ENCODE measurements at regions not wholly inside any gene's neighbourhood (a gene's known extent, or its start where the extent isn't known, plus 50 kb on each side); places are given as distances from the start of the nearest gene placed in this dataset.

- Histone ChIP-seq H3K9me3 (ENCODE audit: control extremely low read depth in 1 of 3, control insufficient read depth in 2 of 3, insufficient read depth in 1 of 3, low read length in 2 of 3) (peaks cover 0 to 18% (median 0%) of the 10 kb centered on the region in 3 donors), H3K27me3 (replicated peaks in 1 of 4; ENCODE audit: control extremely low read depth in 1 of 4, control insufficient read depth in 3 of 4, insufficient read depth in 4 of 4, low read length in 3 of 4) (no peaks in the 10 kb centered on the region), H3K36me3 (replicated peaks in 1 of 2; ENCODE audit: control extremely low read depth in 1 of 2, control insufficient read depth in 1 of 2, extremely low read depth in 1 of 2, insufficient read depth in 2 of 2, low read length in 1 of 2) (peaks cover 3 to 74% of the 10 kb centered on the region in 2 experiments), H3K27ac (ENCODE audit: low read length in 2 of 2) (peak overlapping the region; percentile 57 to 94), H3K4me3 (ENCODE audit: control extremely low read depth in 1 of 5, extremely low read depth in 1 of 5, insufficient read depth in 1 of 5, low read depth in 2 of 5, low read length in 4 of 5) (no peak overlapping the region), H3K79me2 (ENCODE audit: control insufficient read depth, insufficient read depth, low read length) (peaks cover 21% of the 10 kb centered on the region), H3K4me2 (replicated peaks; ENCODE audit: low read depth, low read length, poor library complexity, severe bottlenecking) (peak overlapping the region; percentile 2), H4K20me1 (ENCODE audit: control insufficient read depth, insufficient read depth, low read length, poor library complexity, severe bottlenecking) (peaks cover 77% of the 10 kb centered on the region), H3K9ac (ENCODE audit: low read length) (no peak overlapping the region), H2AFZ (ENCODE audit: insufficient read depth, low read depth, low read length, poor library complexity, severe bottlenecking) (no peak overlapping the region), H3K4me1 (ENCODE audit: control insufficient read depth in 2 of 2, insufficient read depth in 2 of 2, low read length in 2 of 2) (peaks cover 4 to 39% of the 10 kb centered on the region in 2 donors)
- WGBS (ENCODE audit: insufficient coverage) = 81% methylated on average over 23 of the region's 27 CpGs
- TF ChIP-seq EZH2 (IDR thresholded peaks at IDR 0.05; ENCODE audit: borderline replicate concordance, insufficient read depth, low read depth, low read length, poor library complexity, severe bottlenecking) = no peak
- peaks cover 59% of the 10 kb centered on the region for H3K4me1 Mint-ChIP-seq
- no peaks in the 10 kb centered on the region for H3K27me3 Mint-ChIP-seq
- no peaks in the 10 kb centered on the region for H3K9me3 Mint-ChIP-seq (ENCODE audit: insufficient read depth)
- peak overlapping the region; percentile 32 for H3K4me3 Mint-ChIP-seq
- POLR2A ChIA-PET = interaction anchor here (0.6 to 2.3 kb wide), 4 partner anchors 8 to 33 kb away, joined by 3 to 11 read pairs (median 3); no protein-coding TSS in a partner anchor
- peak; percentile 3 for ATAC-seq (ENCODE audit: low read depth)
- H3K27ac Mint-ChIP-seq = peak overlapping the region; percentile 89
- CTCF ChIA-PET = interaction anchor here (0.6 kb wide), 1 partner anchor 106 kb away, joined by 3 read pairs; no protein-coding TSS in a partner anchor
- intact Hi-C loops (cut with micrococcal nuclease) = loop anchor here (1.0 to 10.0 kb wide), 2 partner anchors 33 to 166 kb away; no protein-coding TSS in a partner anchor
- DNase-seq = peak; percentile 42
Observed at GRCh38 chr14:105850853-105851581, 324.6 kb downstream of the TMEM121 start.

DNA sequence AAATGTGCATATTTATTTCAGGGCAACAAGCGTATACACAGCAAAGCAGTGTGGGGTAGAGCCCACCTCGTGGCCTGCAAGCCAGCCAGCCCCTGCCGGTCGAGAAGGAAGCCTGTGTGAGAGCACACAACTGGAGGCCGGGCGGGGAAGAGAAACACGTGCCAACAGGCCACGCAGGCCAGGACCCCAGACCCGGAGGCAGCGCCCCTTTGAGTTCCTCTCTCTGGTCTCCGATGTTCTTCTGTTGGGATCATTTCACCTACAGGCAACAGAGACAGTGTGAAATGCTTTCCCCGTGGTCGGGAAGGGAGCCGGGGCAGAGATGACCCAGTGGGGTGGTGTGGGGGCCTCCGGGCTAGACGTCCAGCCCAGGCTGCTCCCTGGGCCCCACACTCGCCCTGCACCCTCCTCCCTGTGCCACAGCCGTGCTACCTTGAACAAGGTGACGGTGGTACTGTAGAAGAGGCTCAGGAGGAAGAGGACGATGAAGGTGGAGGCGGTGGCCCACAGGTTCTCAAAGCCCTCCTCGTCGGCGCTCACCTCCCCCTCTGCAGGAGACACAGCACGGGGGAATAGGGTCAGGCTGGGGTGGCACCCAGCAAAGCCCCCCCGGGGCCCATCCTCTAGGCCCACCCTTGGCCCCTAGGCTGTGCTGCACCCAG lies 325.5 kb downstream of the TMEM121 start:
- H3K4me1 Mint-ChIP-seq = peaks cover 60% of the 10 kb centered on the region
- DNase-seq = peak; percentile 35

More for the DNA sequence above, 325.5 kb downstream of the TMEM121 start:
- peak; percentile 5 for ATAC-seq (ENCODE audit: low read depth)
- H3K27me3 Mint-ChIP-seq = no peaks in the 10 kb centered on the region
- WGBS (ENCODE audit: insufficient coverage) = 73% methylated on average over 17 of the region's 26 CpGs
- Histone ChIP-seq H3K79me2 (ENCODE audit: control insufficient read depth, insufficient read depth, low read length) (peaks cover 25% of the 10 kb centered on the region), H3K4me1 (ENCODE audit: control insufficient read depth in 2 of 2, insufficient read depth in 2 of 2, low read length in 2 of 2) (peaks cover 8 to 47% of the 10 kb centered on the region in 2 donors), H3K27ac (ENCODE audit: low read length in 2 of 2) (peak overlapping the region; percentile 57 to 94), H2AFZ (ENCODE audit: insufficient read depth, low read depth, low read length, poor library complexity, severe bottlenecking) (no peak overlapping the region), H3K9me3 (ENCODE audit: control extremely low read depth in 1 of 3, control insufficient read depth in 2 of 3, insufficient read depth in 1 of 3, low read length in 2 of 3) (peaks cover 0 to 18% (median 0%) of the 10 kb centered on the region in 3 donors), H3K36me3 (replicated peaks in 1 of 2; ENCODE audit: control extremely low read depth in 1 of 2, control insufficient read depth in 1 of 2, extremely low read depth in 1 of 2, insufficient read depth in 2 of 2, low read length in 1 of 2) (peaks cover 3 to 74% of the 10 kb centered on the region in 2 experiments), H4K20me1 (ENCODE audit: control insufficient read depth, insufficient read depth, low read length, poor library complexity, severe bottlenecking) (peaks cover 77% of the 10 kb centered on the region), H3K4me2 (replicated peaks; ENCODE audit: low read depth, low read length, poor library complexity, severe bottlenecking) (peak overlapping the region; percentile 72), H3K27me3 (replicated peaks in 1 of 4; ENCODE audit: control extremely low read depth in 1 of 4, control insufficient read depth in 3 of 4, insufficient read depth in 4 of 4, low read length in 3 of 4) (no peaks in the 10 kb centered on the region), H3K4me3 (ENCODE audit: control extremely low read depth in 1 of 5, extremely low read depth in 1 of 5, insufficient read depth in 1 of 5, low read depth in 2 of 5, low read length in 4 of 5) (no peak overlapping the region), H3K9ac (ENCODE audit: low read length) (no peak overlapping the region)
- ChIA-PET CTCF (no interaction called here), POLR2A (interaction anchor here (0.7 to 2.5 kb wide), 4 partner anchors 9 to 78 kb away, joined by 3 to 12 read pairs (median 4); no protein-coding TSS in a partner anchor)
- TF ChIP-seq, protein P1, sequence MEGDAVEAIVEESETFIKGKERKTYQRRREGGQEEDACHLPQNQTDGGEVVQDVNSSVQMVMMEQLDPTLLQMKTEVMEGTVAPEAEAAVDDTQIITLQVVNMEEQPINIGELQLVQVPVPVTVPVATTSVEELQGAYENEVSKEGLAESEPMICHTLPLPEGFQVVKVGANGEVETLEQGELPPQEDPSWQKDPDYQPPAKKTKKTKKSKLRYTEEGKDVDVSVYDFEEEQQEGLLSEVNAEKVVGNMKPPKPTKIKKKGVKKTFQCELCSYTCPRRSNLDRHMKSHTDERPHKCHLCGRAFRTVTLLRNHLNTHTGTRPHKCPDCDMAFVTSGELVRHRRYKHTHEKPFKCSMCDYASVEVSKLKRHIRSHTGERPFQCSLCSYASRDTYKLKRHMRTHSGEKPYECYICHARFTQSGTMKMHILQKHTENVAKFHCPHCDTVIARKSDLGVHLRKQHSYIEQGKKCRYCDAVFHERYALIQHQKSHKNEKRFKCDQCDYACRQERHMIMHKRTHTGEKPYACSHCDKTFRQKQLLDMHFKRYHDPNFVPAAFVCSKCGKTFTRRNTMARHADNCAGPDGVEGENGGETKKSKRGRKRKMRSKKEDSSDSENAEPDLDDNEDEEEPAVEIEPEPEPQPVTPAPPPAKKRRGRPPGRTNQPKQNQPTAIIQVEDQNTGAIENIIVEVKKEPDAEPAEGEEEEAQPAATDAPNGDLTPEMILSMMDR (IDR thresholded peaks at IDR 0.05) = no peak
- no peak for TF ChIP-seq EZH2 (IDR thresholded peaks at IDR 0.05; ENCODE audit: borderline replicate concordance, insufficient read depth, low read depth, low read length, poor library complexity, severe bottlenecking)
- peak overlapping the region; percentile 89 for H3K27ac Mint-ChIP-seq
- intact Hi-C loops (cut with micrococcal nuclease) = loop anchor here (1.0 to 10.0 kb wide), 2 partner anchors 34 to 167 kb away; no protein-coding TSS in a partner anchor
- peak overlapping the region; percentile 10 for H3K4me3 Mint-ChIP-seq
- H3K9me3 Mint-ChIP-seq (ENCODE audit: insufficient read depth) = no peaks in the 10 kb centered on the region
